GM19023 (cell line): ENCODE measurements at regions not wholly inside any gene's neighbourhood (a gene's known extent, or its start where the extent isn't known, plus 50 kb on each side); places are given as distances from the start of the nearest gene placed in this dataset.

ENCODE experiments used
- ATAC-seq: cut with Tn5 transposase; IDR thresholded peaks from one replicate; pipeline ENCODE4 v1.9.1; 2021; ENCODE audit warnings: mild to moderate bottlenecking, moderate library complexity; ENCODE audit not compliant: unreplicated experiment

DNA sequence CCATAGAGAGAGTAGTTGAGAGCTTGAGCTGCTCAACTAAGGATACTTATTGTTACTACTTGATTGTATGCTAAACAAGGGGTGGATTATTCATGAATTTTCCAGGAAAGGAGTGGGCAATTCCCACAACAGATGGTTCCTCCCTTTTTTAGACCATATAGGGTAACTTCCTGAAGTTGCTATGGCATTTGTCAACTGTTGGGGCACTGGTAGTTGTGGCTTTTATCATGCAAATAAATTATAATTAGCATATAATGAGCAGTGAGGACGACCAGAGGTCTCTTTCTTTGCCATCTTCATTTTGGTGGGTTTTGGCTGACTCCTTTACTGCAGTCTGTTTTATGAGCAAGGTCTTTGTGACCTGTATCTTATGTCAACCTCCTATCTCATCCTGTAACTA is 1403.5 kb upstream of the PABPC4L start:
- no peak for ATAC-seq

DNA sequence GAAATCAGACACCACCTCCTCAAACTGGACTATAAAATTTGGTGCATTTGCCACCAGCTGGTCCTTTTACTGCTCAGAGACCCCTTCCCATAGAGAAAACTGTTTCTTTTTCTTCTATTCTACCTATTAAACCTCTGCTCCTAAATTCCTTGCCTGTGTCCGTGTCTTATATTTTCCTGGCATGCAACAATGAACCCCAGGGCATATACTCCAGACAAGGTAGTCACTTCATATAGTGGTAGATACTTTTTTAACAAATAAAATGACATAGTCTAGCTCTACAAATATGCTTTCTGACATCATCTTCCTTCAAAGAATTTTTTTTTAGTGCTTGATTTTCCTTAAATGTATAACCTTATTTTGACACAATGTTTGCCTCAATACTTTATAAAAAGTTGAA is 1402.9 kb upstream of the PABPC4L start:
- ATAC-seq: no peak

DNA sequence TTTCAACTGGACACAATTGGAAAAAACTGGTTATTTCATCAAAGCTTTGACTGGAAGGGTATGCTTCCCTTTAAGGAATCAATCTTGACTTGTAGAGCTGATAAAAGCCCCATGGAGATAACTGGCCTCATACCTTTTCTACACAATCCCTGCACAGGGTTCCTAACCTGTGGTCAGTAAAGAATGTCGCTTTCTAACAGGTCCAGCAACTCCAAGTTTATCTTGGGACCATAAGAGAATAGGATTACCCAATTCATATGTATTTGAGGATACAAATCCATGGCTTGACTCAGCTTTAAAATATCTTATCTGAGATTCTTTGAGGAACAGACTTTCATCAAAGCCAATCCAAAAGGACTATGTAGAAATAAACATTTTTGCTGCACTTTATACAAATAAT is 1399.8 kb upstream of the PABPC4L start:
- ATAC-seq: no peak

DNA sequence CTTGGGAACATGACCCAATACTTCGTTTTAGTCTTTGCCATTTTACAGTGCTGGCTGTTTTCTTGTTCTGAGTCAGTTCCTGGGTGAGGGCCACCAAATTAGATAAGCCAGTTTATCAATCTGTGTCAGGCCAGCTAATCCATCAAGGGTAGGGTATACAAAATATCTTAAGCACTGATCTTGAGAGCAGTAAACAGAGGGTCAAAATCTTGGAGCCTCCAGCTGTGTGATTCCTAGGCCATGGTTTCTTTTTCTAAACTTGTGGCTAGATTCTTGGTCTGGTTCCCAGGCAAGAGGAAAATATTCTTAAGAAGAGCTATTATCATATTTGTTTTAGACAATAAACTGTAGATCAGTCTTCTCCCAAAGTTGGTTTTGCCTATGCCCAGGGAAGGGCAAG is 1396.6 kb upstream of the PABPC4L start:
- ATAC-seq: no peak

DNA sequence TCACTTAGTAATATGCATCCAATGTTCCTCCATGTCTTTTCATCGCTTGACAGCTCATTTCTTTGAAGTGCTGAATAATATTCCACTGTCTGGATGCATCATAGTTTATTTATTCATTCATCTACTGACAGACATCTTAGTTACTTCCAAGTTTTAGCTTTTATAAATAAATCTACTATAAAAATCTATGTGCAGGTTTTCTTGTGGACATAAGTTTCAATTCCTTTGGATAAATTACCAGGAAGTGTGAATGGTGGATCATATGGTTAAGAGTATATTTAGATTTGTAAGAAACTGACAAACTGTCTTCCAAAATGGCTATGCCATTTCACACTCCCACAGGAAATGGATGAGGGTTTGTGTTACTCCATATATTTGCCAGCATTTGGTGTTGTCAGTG is 1392.9 kb upstream of the PABPC4L start:
- no peak for ATAC-seq

DNA sequence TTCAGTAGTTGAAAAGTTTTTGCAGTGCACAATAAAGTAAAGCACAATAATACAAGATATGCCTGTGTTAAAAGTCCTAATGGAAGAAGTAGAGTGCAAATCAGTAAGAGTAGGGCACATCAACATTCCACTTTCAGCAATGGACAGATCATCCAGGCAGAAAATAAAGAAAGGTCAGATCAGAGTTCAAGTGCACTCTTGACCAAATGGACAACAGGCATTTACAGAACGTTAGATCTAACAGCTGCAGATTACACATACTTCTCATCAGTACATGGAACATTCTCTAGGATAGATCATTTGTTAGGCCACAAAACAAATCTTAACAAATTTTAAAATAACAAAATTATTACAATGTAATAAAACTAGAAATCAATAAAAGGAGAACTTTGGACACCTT is 1373.5 kb upstream of the PABPC4L start:
- ATAC-seq: no peak

DNA sequence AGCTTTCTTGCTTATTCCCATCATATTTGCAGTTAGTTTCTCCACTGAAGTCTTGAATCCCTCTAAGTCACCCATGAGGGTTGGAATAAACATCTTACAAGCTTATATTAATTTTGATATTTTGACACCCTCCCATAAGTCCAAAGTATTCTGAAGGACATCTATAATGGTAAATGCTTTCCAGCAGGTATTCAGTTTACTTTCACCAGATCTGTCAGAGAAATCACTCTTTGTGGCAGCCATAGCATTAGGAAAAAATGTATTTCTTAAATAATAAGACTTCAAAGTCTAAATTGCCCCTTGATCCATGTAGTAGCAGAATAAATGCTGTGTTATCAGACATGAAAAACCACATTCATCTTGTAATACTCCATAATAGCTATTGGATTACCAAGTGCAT is 1371.7 kb upstream of the PABPC4L start:
- ATAC-seq: no peak

DNA sequence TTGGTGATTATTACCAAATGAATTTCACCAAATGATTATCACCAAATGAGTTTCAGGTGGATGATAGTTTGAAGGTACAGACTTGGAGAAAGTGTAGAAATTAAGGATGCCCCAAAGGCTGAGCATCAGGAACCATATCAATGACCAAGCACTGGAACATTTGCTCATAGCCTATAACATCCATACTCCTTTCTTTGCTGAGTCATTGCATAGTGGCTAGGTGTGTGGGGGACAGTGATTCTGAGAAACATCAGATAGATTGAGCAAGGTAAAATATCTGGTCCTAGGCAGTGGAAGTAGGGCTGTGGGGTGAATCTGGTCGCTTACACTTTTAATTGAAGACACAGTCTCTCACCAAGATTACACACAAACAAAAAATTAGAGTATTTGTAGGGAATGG is 1362.5 kb upstream of the PABPC4L start:
- no peak for ATAC-seq

DNA sequence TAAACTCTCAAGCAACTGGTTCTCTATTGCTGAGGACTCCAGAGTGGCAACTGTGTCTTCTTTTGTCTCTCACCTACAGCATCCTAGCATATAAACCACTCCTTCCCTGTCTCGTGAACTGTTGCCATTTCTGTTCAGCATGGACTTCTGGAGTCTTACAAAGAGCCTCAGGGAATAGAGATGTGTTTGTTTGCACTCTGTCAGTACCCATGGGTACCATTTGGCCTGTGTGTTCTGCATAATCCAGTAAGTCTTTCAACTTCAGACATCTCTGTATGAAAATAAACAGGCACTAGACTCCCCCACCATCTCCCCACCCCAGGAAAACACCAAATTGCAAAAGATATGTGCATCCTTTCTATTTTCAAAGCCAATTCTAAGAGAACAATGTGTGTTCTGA is 1351.6 kb upstream of the PABPC4L start:
- ATAC-seq: no peak

DNA sequence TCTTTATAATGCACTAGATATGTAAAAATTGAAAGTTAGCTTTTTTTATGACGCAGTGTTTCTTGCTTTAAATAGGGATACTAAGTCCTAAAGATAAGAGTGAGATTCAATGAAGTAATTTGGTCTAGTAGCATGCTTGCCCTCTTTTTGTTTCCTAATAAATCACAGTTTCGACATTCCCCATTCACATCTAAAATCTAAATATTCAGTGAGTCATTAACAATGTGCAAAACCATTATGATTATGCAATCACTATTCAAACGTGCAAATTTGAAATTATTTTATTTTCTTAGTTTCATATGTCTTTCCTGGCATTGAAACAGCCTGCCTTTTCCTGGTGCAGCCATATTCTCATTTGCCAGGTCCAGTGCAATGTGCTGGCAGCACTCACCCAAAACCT is 1350.5 kb upstream of the PABPC4L start:
- ATAC-seq: no peak

DNA sequence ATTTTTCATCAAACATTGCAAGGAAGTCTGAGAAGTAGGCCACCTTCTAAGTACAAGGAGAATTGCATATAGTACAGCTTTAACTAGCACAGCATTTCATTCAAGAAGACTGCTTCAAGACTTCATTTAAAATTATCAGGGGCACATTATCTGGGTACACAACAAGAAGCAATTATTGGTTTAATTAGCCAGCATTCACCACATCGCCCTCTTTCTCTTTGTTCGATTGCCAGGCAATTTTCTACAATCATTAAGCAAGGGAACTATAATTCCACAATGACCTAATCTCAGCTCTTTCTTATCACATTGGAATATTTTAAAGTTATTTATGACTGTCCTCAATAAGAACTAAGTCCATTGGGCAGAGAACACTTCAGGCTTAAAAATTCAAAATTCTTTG is 1347.1 kb upstream of the PABPC4L start:
- ATAC-seq: no peak

DNA sequence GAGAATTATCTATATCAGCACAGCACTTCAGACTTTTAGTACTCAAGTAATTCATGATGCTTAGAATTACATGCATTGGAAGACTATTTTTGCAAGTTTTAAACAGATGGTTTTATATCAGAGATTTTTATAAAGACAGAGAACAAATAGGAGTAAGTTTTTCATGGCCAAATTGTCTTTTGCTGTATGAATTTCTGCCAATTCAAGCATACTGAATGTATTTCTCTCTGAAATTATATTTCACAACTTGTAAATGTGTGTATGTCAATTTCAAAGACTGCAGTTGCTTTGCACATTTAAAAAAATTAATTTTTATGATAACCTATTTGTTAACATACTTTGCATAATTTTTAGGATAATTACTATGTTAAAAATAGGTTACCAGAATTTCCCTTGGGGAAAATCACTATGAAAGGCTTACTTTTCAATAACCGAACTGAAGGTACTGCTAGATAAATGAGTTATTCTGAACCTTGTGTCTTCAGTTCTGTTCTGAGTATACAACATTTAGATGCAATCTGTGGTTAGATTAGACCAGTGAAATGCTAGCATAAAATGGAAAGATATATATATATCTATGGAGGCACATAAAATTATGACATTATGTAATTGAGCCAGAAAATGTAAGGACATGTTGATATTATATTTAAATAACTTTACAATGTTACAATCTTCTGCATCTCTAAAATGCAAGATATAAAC is 1344.2 kb upstream of the PABPC4L start:
- ATAC-seq: no peak

DNA sequence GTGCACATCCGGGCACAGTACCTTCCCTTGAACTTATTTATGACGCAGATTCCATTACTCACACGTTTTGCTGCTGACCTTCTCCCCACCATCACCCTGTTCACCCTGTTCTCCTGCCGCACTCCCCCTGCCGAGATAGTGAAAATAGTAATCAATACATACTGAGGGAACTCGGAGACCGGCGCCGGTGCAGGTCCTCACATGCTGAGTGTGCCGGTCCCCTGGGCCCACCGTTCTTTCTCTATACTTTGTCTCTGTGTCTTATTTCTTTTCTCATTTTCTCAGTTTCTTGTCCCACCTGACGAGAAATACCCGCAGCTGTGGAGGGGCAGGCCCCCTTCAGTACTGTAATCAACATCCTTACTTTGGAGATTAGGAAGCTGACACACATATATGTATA is 1337.1 kb upstream of the PABPC4L start:
- no peak for ATAC-seq

DNA sequence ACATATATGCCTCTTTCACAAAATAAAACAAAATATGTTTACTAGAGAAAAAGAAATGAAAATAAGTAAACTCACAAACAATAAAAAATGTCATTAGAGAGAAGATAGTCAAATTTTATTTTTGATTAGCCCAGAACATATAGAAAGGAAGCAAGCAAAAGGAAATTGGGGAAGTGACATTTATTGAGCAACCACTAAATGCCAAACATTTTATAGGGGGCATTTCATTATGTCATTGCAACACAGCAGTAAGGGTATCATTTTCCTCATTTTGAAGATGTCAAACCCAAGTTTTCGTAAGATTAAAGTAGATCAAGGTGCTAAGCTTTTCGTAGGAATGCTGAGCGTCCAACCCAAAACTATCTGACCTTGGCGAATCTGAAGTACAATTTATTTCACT is 1331.5 kb upstream of the PABPC4L start:
- ATAC-seq: no peak

DNA sequence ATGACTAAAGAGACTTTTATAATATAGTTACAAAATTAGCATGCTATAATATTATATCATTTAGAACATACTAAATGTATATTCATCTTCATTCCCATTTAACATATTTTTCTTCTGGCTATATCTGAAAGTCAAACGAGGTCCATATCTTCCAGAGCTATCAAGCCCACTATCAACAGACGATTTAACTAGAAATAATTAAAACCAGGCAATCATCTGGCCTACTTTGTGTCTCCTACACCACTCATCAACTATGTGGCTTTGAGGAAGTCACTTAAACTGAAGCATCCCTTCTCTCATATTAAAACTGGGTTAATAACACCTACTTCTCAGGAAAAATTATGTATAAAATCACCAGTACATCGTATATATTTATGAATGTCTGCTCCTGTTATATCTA is 1330.5 kb upstream of the PABPC4L start:
- ATAC-seq: no peak

DNA sequence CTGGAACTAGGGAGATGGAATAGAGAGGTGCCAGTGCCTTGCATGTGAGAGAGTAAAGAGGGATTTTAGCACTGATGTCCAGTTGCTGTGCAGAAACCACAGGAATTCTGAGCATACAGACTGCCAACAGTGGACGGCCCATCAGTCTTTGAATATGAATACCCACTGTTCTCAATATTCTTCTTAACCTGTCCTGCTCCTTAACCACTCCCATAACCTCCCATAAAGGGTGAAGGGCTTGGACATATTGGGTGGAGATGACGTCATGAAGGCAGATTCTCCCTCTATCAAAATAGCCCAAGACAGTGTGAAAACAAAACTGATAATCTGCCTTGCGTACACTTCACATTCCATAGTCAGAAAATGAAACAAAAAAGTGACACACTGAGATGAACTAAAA is 1313.7 kb upstream of the PABPC4L start:
- ATAC-seq: no peak

DNA sequence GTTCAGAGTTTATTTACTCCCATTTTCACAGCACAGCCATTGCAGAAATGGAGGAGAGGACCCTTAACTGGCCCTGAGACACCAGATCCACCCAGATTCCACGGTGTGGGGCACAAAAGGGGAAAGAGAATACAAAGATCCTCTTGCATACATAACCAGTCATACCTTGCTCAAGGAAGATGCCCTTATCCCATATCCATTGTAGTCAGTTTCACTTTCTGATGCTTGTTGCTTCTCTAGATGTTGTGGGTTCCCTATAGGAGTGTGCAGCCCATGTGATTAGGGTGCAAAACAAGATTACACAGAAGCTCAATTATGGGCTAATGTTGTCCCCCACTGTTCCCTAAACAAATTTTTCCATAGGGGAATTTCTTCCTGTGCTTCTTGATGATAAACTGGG is 1309.0 kb upstream of the PABPC4L start:
- ATAC-seq: no peak

DNA sequence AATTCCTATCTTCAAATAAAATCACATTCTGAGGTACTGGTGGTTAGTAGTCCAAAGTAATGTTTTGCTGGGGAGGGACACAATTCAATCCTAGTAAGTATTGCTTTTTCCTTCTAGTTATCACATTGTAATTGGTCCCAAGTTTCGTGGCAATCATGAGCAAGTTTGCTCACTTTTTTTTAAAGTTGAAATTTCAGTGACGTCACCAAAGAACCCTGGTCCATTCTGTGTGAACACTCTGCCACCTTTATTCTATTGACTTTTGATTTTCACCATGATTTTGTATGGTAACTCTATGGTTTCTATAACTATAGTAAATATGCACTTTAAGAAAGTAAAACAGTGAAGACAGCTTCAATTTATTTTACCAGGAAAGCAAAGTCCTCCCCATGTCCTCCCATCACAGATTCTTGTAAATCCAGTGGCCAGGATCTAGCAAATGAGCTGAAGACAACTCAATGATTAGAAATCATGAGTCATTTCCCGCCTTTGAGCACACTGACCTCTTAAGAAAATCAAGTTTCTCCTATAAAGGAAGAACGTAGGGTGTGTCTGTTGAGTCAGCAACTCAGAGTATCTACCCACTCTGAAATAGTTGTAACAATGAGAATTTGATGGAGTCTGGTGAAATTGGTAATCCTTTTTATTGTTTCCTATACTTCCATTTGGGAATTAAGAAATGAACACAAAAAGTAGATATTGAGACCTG is 1306.6 kb upstream of the PABPC4L start:
- ATAC-seq: no peak

DNA sequence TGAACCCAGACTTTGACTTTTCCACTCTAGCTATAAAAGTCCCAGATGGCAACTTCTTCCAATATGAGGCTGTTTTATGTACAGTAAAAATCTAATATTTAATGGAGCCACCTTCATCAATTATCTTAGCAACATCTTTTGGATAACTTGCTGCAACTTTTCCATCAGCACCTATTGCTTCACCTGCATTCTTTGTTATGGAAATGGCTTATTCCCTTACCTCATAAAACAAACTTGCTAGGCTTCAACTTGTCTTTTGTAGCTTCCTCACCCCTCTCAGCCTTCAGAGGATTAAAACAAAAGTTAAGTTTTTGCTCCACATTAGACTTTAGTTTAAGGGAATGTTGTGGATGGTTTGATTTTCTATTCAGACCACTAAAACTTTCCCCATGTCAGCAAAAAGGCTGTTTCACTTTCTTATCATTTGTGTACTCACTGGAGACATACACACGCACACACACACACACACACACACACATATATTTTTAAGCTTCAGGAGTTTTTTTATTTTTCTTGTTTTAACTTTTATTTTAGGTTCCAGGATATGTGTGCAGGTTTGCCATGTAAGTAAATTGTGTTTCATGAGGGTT is 1296.1 kb upstream of the PABPC4L start:
- ATAC-seq: no peak

DNA sequence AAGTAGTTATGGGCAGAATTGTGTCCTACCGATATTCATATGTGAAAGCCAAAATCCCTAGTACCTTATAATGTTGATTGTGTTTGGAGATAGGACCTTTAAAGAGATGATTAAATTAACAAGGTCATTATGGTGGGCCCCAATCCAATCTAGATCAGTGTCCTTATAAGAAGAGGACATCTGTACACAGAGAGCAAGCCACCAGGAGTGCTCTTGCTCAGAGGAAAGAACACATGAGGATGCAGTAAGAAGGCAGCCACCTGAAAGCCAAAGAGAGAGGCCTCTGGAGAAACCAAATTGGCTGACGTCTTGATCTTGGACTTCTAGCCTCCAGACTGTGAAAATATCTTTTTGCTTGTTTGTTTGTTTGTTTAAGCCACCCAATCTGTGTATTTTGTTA is 1290.8 kb upstream of the PABPC4L start:
- ATAC-seq: no peak

DNA sequence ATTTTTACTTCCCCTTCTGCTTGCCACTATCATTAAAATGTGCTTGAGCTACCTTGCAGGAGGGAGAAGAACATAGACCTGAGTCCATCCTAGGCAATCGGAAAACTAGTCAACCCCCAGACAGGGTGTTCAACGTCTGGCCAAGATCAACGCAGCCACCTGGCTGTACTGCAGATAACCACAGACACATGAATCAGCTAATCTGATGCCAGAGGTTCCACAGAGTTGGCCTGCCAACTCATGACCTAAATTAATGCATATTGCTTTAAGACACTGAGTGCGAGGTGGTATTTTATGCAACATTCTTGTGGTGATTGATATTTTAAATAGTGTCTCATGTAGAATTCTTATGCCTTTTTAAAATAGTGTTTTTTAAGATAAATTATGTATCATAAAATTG is 1283.8 kb upstream of the PABPC4L start:
- ATAC-seq: no peak

DNA sequence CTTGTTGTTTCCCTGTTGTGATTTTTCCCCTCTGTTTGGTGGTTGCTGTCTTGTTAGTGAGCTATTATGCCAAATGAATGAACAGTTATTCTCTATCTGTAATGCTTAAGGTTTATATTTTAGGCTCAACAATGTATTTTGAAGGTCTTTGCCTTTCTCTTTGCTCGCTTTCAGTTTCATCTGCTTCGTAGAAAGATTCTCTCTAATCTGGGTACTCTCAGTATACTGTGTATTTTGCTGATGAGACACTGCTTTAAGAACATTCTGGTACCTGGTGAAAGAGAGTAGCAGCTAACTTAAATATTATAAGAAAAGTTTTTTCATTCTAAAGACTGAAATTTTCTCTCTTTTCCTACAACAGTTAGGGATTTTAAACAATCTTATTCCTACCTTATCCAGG is 1274.7 kb upstream of the PABPC4L start:
- no peak for ATAC-seq

DNA sequence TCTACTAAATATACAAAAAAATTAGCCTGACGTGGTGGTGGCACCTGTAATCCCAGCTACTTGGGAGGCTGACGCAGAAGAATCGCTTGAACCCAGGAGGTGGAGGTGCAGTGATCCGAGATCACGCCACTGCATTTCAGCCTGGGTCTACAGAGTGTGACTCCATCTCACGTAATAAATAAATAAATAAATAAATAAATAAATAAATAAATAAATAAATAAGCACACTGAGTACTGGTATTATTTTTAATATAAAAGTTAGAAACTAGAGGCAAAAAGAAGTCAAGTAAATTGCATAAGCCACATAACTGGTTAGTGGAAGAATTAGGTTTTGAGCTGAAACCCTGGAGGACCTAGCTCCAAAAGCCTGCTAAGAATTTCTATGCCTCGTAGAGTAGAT is 1262.7 kb upstream of the PABPC4L start:
- ATAC-seq: no peak
